Liver (tissue), 3 donors: ENCODE measurements at regions not wholly inside any gene's neighbourhood (a gene's known extent, or its start where the extent isn't known, plus 50 kb on each side); places are given as distances from the start of the nearest gene placed in this dataset.

Experiments used
- ATF3 ChIP-seq: IDR thresholded peaks from 2 replicates; pipeline ENCODE4 v1.6.1; 2016; ENCODE audit warnings: antibody characterized with exemption
- CTCF ChIP-seq: fragments of 150-350 bp; IDR thresholded peaks from 2 replicates; pipeline ENCODE4 v1.5.1; 2017; ENCODE audit warnings: improper control_type of control experiment, low read depth, low read length; ENCODE audit not compliant: missing input control
- EGR1 ChIP-seq, 2 donors: IDR thresholded peaks; 2 replicates each; pipeline ENCODE4 v1.6.1; 2016 to 2018; ENCODE audit warnings: antibody characterized with exemption in 2 of 2, low read depth in 2 of 2
- FOXA1 ChIP-seq: IDR thresholded peaks from 2 replicates; pipeline ENCODE4 v1.6.1; 2016; ENCODE audit warnings: antibody characterized with exemption
- GABPA ChIP-seq, 2 donors: IDR thresholded peaks in 1 of 2; conservative IDR thresholded peaks in 1 of 2; 2 replicates each; pipeline ENCODE4 v1.6.1; 2016; ENCODE audit warnings: antibody characterized with exemption in 2 of 2, mild to moderate bottlenecking in 1 of 2, moderate library complexity in 1 of 2
- HNF4A ChIP-seq, 2 donors: conservative IDR thresholded peaks; 2 replicates each; pipeline ENCODE4 v1.6.1; 2016; ENCODE audit warnings: antibody characterized with exemption in 2 of 2, mild to moderate bottlenecking in 2 of 2
- HNF4G ChIP-seq: IDR thresholded peaks from 2 replicates; pipeline ENCODE4 v1.6.1; 2016; ENCODE audit warnings: antibody characterized with exemption
- MAX ChIP-seq: IDR thresholded peaks from 2 replicates; pipeline ENCODE4 v1.6.1; 2016; ENCODE audit warnings: antibody characterized with exemption
- RAD21 ChIP-seq, 2 donors: IDR thresholded peaks; 2 replicates each; pipeline ENCODE4 v1.6.1; 2016; ENCODE audit warnings: antibody characterized with exemption in 2 of 2, mild to moderate bottlenecking in 2 of 2
- REST ChIP-seq: IDR thresholded peaks from 2 replicates; pipeline ENCODE4 v1.6.1; 2016; ENCODE audit warnings: antibody characterized with exemption, mild to moderate bottlenecking
- RXRA ChIP-seq, 2 donors: IDR thresholded peaks; 2 replicates each; pipeline ENCODE4 v1.6.1; 2017 to 2018; ENCODE audit warnings: antibody characterized with exemption in 2 of 2, mild to moderate bottlenecking in 1 of 2
- SP1 ChIP-seq: IDR thresholded peaks from 2 replicates; pipeline ENCODE4 v1.6.1; 2018; ENCODE audit warnings: antibody characterized with exemption, mild to moderate bottlenecking
- YY1 ChIP-seq: IDR thresholded peaks from 2 replicates; pipeline ENCODE4 v1.6.1; 2016; ENCODE audit warnings: antibody characterized with exemption, mild to moderate bottlenecking
- ZBTB33 ChIP-seq: IDR thresholded peaks from 2 replicates; pipeline ENCODE4 v1.6.1; 2016; ENCODE audit warnings: antibody characterized with exemption
- donor health status: healthy.
- donor health status: healthy.

- TF ChIP-seq RAD21 (IDR thresholded peaks at IDR 0.05), result no peak
- no peak for TF ChIP-seq CTCF
- TF ChIP-seq RXRA (IDR thresholded peaks at IDR 0.05), result no peak
- no peak for TF ChIP-seq FOXA1
- TF ChIP-seq ATF3, result no peak
- TF ChIP-seq ZBTB33, result no peak
- no peak for TF ChIP-seq HNF4A (conservative IDR thresholded peaks at IDR 0.05)
- TF ChIP-seq MAX, result no peak
- no peak for TF ChIP-seq SP1
- no peak for TF ChIP-seq GABPA (IDR thresholded peaks at IDR 0.05 in 1 of 2, conservative IDR thresholded peaks at IDR 0.05 in 1 of 2)
- TF ChIP-seq REST, result no peak
- TF ChIP-seq EGR1 (IDR thresholded peaks at IDR 0.05; ENCODE audit: low read depth in 2 of 2), result no peak
- no peak for TF ChIP-seq YY1
- no peak for TF ChIP-seq HNF4G
These were observed 440.1 kb upstream of the FAR2 start for GRCh38 chr12:28708918-28709371.
